ENCODE measurements at regions not wholly inside any gene's neighbourhood (a gene's known extent, or its start where the extent isn't known, plus 50 kb on each side); places are given as distances from the start of the nearest gene placed in this dataset.

GRCh38 chr2:51290725-51291124 lies 258.8 kb upstream of the NRXN1 start:
- H3K4me3 ChIP-seq: no peak overlapping the region
- intact Hi-C loops (cut with DNase I): no loop called here
- DNase-seq (no peak), ATAC-seq (no peak)
- TF ChIP-seq CTCF (IDR thresholded peaks at IDR 0.05): no peak
- WGBS, 3 donors: 76 to 82% (median 77%) methylated on average over 2 of the region's 2 CpGs
- H3K4me1 ChIP-seq: no peaks in the 10 kb centered on the region
- H3K9me3 ChIP-seq: no peaks in the 10 kb centered on the region
- no peaks in the 10 kb centered on the region for H3K36me3 ChIP-seq (ENCODE audit: insufficient read depth in 1 of 2, low read depth in 1 of 2)
- no peaks in the 10 kb centered on the region for H3K27me3 ChIP-seq (ENCODE audit: insufficient read depth in 3 of 3, low read length in 2 of 3)
- H3K27ac ChIP-seq: no peak overlapping the region

GRCh38 chr2:51289045-51289444 lies 257.1 kb upstream of the NRXN1 start:
- Histone ChIP-seq H3K4me3 (no peak overlapping the region), H3K4me1 (no peaks in the 10 kb centered on the region), H3K27me3 (ENCODE audit: insufficient read depth in 3 of 3, low read length in 2 of 3) (no peaks in the 10 kb centered on the region), H3K36me3 (ENCODE audit: insufficient read depth in 1 of 2, low read depth in 1 of 2) (no peaks in the 10 kb centered on the region), H3K27ac (no peak overlapping the region), H3K9me3 (no peaks in the 10 kb centered on the region)
- ATAC-seq (no peak), DNase-seq (no peak)
- intact Hi-C loops (cut with DNase I): no loop called here
- WGBS, 3 donors: 59 to 67% (median 62%) methylated on average over 1 of the region's 1 CpG
- no peak for TF ChIP-seq CTCF (IDR thresholded peaks at IDR 0.05)

- H3K9me3 ChIP-seq: no peaks in the 10 kb centered on the region
- ATAC-seq (no peak), DNase-seq (no peak)
- H3K4me1 ChIP-seq: no peaks in the 10 kb centered on the region
- TF ChIP-seq CTCF (IDR thresholded peaks at IDR 0.05): no peak
- WGBS, 3 donors: 56 to 94% (median 78%) methylated on average over 1 of the region's 1 CpG
- H3K4me3 ChIP-seq: no peak overlapping the region
- no peaks in the 10 kb centered on the region for H3K36me3 ChIP-seq (ENCODE audit: insufficient read depth in 1 of 2, low read depth in 1 of 2)
- intact Hi-C loops (cut with DNase I): no loop called here
- H3K27me3 ChIP-seq (ENCODE audit: insufficient read depth in 3 of 3, low read length in 2 of 3): no peaks in the 10 kb centered on the region
- no peak overlapping the region for H3K27ac ChIP-seq
These were observed 236.3 kb upstream of the NRXN1 start for GRCh38 chr2:51268191-51268590.

GRCh38 chr2:51265539-51265938 lies 233.6 kb upstream of the NRXN1 start:
- intact Hi-C loops (cut with DNase I): no loop called here
- no peak for ATAC-seq
- no peaks in the 10 kb centered on the region for H3K4me1 ChIP-seq

More at GRCh38 chr2:51265539-51265938, 233.6 kb upstream of the NRXN1 start:
- 86 to 94% (median 92%) methylated on average over 2 of the region's 2 CpGs for WGBS, 3 donors
- Histone ChIP-seq H3K9me3 (no peaks in the 10 kb centered on the region), H3K36me3 (ENCODE audit: insufficient read depth in 1 of 2, low read depth in 1 of 2) (no peaks in the 10 kb centered on the region), H3K4me3 (no peak overlapping the region), H3K27ac (no peak overlapping the region), H3K27me3 (ENCODE audit: insufficient read depth in 3 of 3, low read length in 2 of 3) (no peaks in the 10 kb centered on the region)
- DNase-seq: no peak
- TF ChIP-seq CTCF (IDR thresholded peaks at IDR 0.05): no peak

All from psoas muscle (tissue), 7 donors.